ENCODE measurements at regions not wholly inside any gene's neighbourhood (a gene's known extent, or its start where the extent isn't known, plus 50 kb on each side); places are given as distances from the start of the nearest gene placed in this dataset.

GRCh38 chr2:219714681-219715400, 87.4 kb downstream of the SLC4A3 start:
- TF ChIP-seq CTCF (IDR thresholded peaks at IDR 0.05; ENCODE audit: low read depth, low read length, missing control alignments) = no peak
- no peak overlapping the region for H3K4me3 ChIP-seq (replicated peaks; ENCODE audit: low read depth, low read length)
- no peak for DNase-seq (ENCODE audit: extremely low read depth, low read depth)

- no peak overlapping the region for H3K4me3 ChIP-seq (replicated peaks; ENCODE audit: low read depth, low read length)
- DNase-seq (ENCODE audit: extremely low read depth, low read depth) = no peak
- no peak for TF ChIP-seq CTCF (IDR thresholded peaks at IDR 0.05; ENCODE audit: low read depth, low read length, missing control alignments)
These were observed 90.6 kb downstream of the SLC4A3 start for GRCh38 chr2:219718066-219718465.

- DNase-seq (ENCODE audit: extremely low read depth, low read depth) = no peak
- TF ChIP-seq CTCF (IDR thresholded peaks at IDR 0.05; ENCODE audit: low read depth, low read length, missing control alignments) = no peak
- no peak overlapping the region for H3K4me3 ChIP-seq (replicated peaks; ENCODE audit: low read depth, low read length)
These were observed 92.1 kb downstream of the SLC4A3 start for GRCh38 chr2:219719521-219719920.

GRCh38 chr2:219720956-219721355, 93.5 kb downstream of the SLC4A3 start:
- no peak overlapping the region for H3K4me3 ChIP-seq (replicated peaks; ENCODE audit: low read depth, low read length)
- no peak for DNase-seq (ENCODE audit: extremely low read depth, low read depth)

GRCh38 chr2:219722276-219722879, 94.9 kb downstream of the SLC4A3 start:
- H3K4me3 ChIP-seq (replicated peaks; ENCODE audit: low read depth, low read length) = no peak overlapping the region
- TF ChIP-seq CTCF (IDR thresholded peaks at IDR 0.05; ENCODE audit: low read depth, low read length, missing control alignments) = no peak
- no peak for DNase-seq (ENCODE audit: extremely low read depth, low read depth)

More at GRCh38 chr2:219720956-219721355, 93.5 kb downstream of the SLC4A3 start:
- no peak for TF ChIP-seq CTCF (IDR thresholded peaks at IDR 0.05; ENCODE audit: low read depth, low read length, missing control alignments)

GRCh38 chr2:219723311-219723710, 95.9 kb downstream of the SLC4A3 start:
- no peak for DNase-seq (ENCODE audit: extremely low read depth, low read depth)
- no peak for TF ChIP-seq CTCF (IDR thresholded peaks at IDR 0.05; ENCODE audit: low read depth, low read length, missing control alignments)
- H3K4me3 ChIP-seq (replicated peaks; ENCODE audit: low read depth, low read length) = no peak overlapping the region

Data from HFF-Myc (cell line).